ENCODE measurements at regions not wholly inside any gene's neighbourhood (a gene's known extent, or its start where the extent isn't known, plus 50 kb on each side); places are given as distances from the start of the nearest gene placed in this dataset.

DNA sequence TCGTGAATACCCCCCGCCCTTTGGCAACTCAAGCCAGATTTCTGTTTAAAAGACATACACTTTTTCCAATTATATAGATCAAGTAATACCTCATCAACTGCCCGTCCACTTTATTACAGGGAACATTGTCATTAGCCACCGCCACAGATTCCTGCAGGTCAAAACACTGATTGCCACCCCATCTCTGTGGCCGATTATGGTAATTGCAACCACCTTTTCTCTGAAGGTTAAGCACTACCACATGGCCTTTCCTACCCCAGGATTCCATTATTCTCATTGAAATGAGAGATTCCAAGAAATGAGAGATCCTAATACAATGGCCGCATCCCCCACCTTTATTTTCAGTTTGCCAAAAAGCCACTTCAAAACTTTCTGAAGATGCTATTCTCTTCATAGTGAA is 478.8 kb upstream of the HSF2 start:
- H3K4me3 ChIP-seq (ENCODE audit: low read depth, low read length), result no peak overlapping the region
- TF ChIP-seq CTCF (IDR thresholded peaks at IDR 0.05; ENCODE audit: borderline replicate concordance, insufficient read depth, low read depth, low read length), result no peak

DNA sequence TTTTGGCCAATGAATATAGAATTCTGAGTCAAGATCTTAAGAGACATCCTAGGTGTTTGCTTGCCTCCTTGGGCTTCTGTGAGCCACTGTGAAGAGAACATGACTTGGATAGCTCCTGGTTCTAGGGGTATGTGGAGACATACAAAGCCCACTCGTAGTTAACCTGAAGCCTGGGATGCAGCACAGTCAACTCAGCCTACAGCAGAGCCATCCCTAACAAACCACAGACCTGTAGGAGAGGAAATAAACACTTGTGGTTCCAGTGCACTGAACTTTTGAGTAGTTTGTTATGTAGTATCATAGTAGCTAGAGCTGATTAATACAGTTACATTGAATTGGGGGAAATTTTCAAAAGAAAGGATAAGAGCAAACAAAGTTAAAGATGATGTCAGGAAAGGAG is 474.4 kb upstream of the HSF2 start:
- no peak for TF ChIP-seq CTCF (IDR thresholded peaks at IDR 0.05; ENCODE audit: borderline replicate concordance, insufficient read depth, low read depth, low read length)
- no peak overlapping the region for H3K4me3 ChIP-seq (ENCODE audit: low read depth, low read length)

- no peak for TF ChIP-seq CTCF (IDR thresholded peaks at IDR 0.05; ENCODE audit: borderline replicate concordance, insufficient read depth, low read depth, low read length)
- no peak overlapping the region for H3K4me3 ChIP-seq (ENCODE audit: low read depth, low read length)
Observed at GRCh38 chr6:121925534-121926255, 473.8 kb upstream of the HSF2 start.

GRCh38 chr6:121929301-121929700 is 470.2 kb upstream of the HSF2 start:
- H3K4me3 ChIP-seq (ENCODE audit: low read depth, low read length), result no peak overlapping the region
- TF ChIP-seq CTCF (IDR thresholded peaks at IDR 0.05; ENCODE audit: borderline replicate concordance, insufficient read depth, low read depth, low read length), result no peak

- no peak overlapping the region for H3K4me3 ChIP-seq (ENCODE audit: low read depth, low read length)
- no peak for TF ChIP-seq CTCF (IDR thresholded peaks at IDR 0.05; ENCODE audit: borderline replicate concordance, insufficient read depth, low read depth, low read length)
Observed at GRCh38 chr6:121932076-121932991, 467.1 kb upstream of the HSF2 start.

GRCh38 chr6:121934451-121934850 is 465.0 kb upstream of the HSF2 start:
- no peak for TF ChIP-seq CTCF (IDR thresholded peaks at IDR 0.05; ENCODE audit: borderline replicate concordance, insufficient read depth, low read depth, low read length)
- H3K4me3 ChIP-seq (ENCODE audit: low read depth, low read length), result no peak overlapping the region
